Activated naive CD8-positive, alpha-beta T cell treated with anti-CD3 and anti-CD28 coated beads, Interleukin-2, amount 10 ng/mL, durations not matched to agents 7 days and 5 days (primary cell): ENCODE measurements at regions not wholly inside any gene's neighbourhood (a gene's known extent, or its start where the extent isn't known, plus 50 kb on each side); places are given as distances from the start of the nearest gene placed in this dataset.

Experiments used
- ATAC-seq: fragments of 150-1000 bp; cut with Tn5 transposase; one replicate; pipeline ENCODE4 v1.10.0; 2021; ENCODE audit warnings: low read depth, moderate library complexity
- POLR2A ChIA-PET: fragments of 350-600 bp; sonication (Branson Sonifier 250); formaldehyde crosslinking; loops from one replicate; lab custom pipeline; 2021; ENCODE audit warnings: antibody characterized with exemption; lab: Charles Lee
- DNase-seq: peaks from one replicate; pipeline ENCODE4 v3.0.0; 2021
- H3K27ac Mint-ChIP-seq: one replicate; pipeline ENCODE4 v1.8.0; 2022; ENCODE audit warnings: mild to moderate bottlenecking, mixed read lengths
- H3K27me3 Mint-ChIP-seq: one replicate; pipeline ENCODE4 v1.8.0; 2022; ENCODE audit warnings: mild to moderate bottlenecking, moderate library complexity, mixed read lengths
- H3K36me3 Mint-ChIP-seq: one replicate; pipeline ENCODE4 v1.8.0; 2021; ENCODE audit warnings: mild to moderate bottlenecking, mixed read lengths
- H3K4me1 Mint-ChIP-seq: one replicate; pipeline ENCODE4 v1.8.0; 2021; ENCODE audit warnings: mixed read lengths
- H3K4me3 Mint-ChIP-seq: one replicate; pipeline ENCODE4 v1.8.0; 2022; ENCODE audit warnings: mild to moderate bottlenecking, moderate library complexity, mixed read lengths
- H3K9me3 Mint-ChIP-seq: one replicate; pipeline ENCODE4 v1.8.0; 2021; ENCODE audit warnings: mixed read lengths

GRCh38 chr15:69535101-69535638 is 82.6 kb downstream of the RPLP1 start:
- POLR2A ChIA-PET = no interaction called here
- H3K27ac Mint-ChIP-seq = no peak overlapping the region
- DNase-seq (no peak), ATAC-seq (no peak)
- peaks cover 26% of the 10 kb centered on the region for H3K27me3 Mint-ChIP-seq
- no peaks in the 10 kb centered on the region for H3K36me3 Mint-ChIP-seq
- H3K9me3 Mint-ChIP-seq = no peaks in the 10 kb centered on the region
- H3K4me1 Mint-ChIP-seq = peaks cover 2% of the 10 kb centered on the region
- H3K4me3 Mint-ChIP-seq = no peak overlapping the region

- H3K4me1 Mint-ChIP-seq = peaks cover 2% of the 10 kb centered on the region
- peaks cover 30% of the 10 kb centered on the region for H3K27me3 Mint-ChIP-seq
- H3K9me3 Mint-ChIP-seq = no peaks in the 10 kb centered on the region
Measured at GRCh38 chr15:69535998-69536397, 83.4 kb downstream of the RPLP1 start.

GRCh38 chr15:69536726-69537512 is 84.3 kb downstream of the RPLP1 start:
- POLR2A ChIA-PET = no interaction called here
- no peak overlapping the region for H3K4me3 Mint-ChIP-seq
- DNase-seq (no peak), ATAC-seq (no peak)
- H3K27me3 Mint-ChIP-seq = peaks cover 30% of the 10 kb centered on the region
- H3K9me3 Mint-ChIP-seq = no peaks in the 10 kb centered on the region
- H3K27ac Mint-ChIP-seq = no peak overlapping the region
- peaks cover 2% of the 10 kb centered on the region for H3K4me1 Mint-ChIP-seq
- no peaks in the 10 kb centered on the region for H3K36me3 Mint-ChIP-seq

More at GRCh38 chr15:69535998-69536397, 83.4 kb downstream of the RPLP1 start:
- Mint-ChIP-seq H3K27ac (no peak overlapping the region), H3K4me3 (no peak overlapping the region), H3K36me3 (no peaks in the 10 kb centered on the region)
- ATAC-seq = no peak
- POLR2A ChIA-PET = no interaction called here
- DNase-seq = no peak

GRCh38 chr15:69537901-69538300 is 85.3 kb downstream of the RPLP1 start:
- no peaks in the 10 kb centered on the region for H3K36me3 Mint-ChIP-seq
- no peak for DNase-seq
- POLR2A ChIA-PET = no interaction called here
- H3K9me3 Mint-ChIP-seq = no peaks in the 10 kb centered on the region
- H3K27me3 Mint-ChIP-seq = peaks cover 29% of the 10 kb centered on the region
- H3K27ac Mint-ChIP-seq = no peak overlapping the region
- no peak overlapping the region for H3K4me3 Mint-ChIP-seq
- H3K4me1 Mint-ChIP-seq = peaks cover 2% of the 10 kb centered on the region
- ATAC-seq = no peak

- Mint-ChIP-seq H3K4me1 (peaks cover 2% of the 10 kb centered on the region), H3K27ac (no peak overlapping the region), H3K27me3 (peaks cover 28% of the 10 kb centered on the region), H3K9me3 (no peaks in the 10 kb centered on the region), H3K4me3 (no peak overlapping the region), H3K36me3 (no peaks in the 10 kb centered on the region)
- no peak for ATAC-seq
- POLR2A ChIA-PET = no interaction called here
- DNase-seq = no peak
Measured at GRCh38 chr15:69538379-69538778, 85.8 kb downstream of the RPLP1 start.

- Mint-ChIP-seq H3K9me3 (no peaks in the 10 kb centered on the region), H3K4me3 (no peak overlapping the region), H3K27me3 (peaks cover 25% of the 10 kb centered on the region), H3K4me1 (peaks cover 2% of the 10 kb centered on the region), H3K27ac (no peak overlapping the region), H3K36me3 (no peaks in the 10 kb centered on the region)
- POLR2A ChIA-PET = no interaction called here
- ATAC-seq (no peak), DNase-seq (no peak)
Measured at GRCh38 chr15:69539345-69539744, 86.7 kb downstream of the RPLP1 start.

GRCh38 chr15:69540622-69541021 is 88.0 kb downstream of the RPLP1 start:
- H3K4me3 Mint-ChIP-seq = no peak overlapping the region
- H3K4me1 Mint-ChIP-seq = no peaks in the 10 kb centered on the region
- H3K36me3 Mint-ChIP-seq = no peaks in the 10 kb centered on the region
- H3K27ac Mint-ChIP-seq = no peak overlapping the region
- ATAC-seq = no peak
- no peak for DNase-seq
- peaks cover 24% of the 10 kb centered on the region for H3K27me3 Mint-ChIP-seq
- H3K9me3 Mint-ChIP-seq = no peaks in the 10 kb centered on the region
- POLR2A ChIA-PET = no interaction called here

GRCh38 chr15:69542028-69542427 is 89.4 kb downstream of the RPLP1 start:
- no peak for DNase-seq
- ATAC-seq = no peak
- H3K36me3 Mint-ChIP-seq = no peaks in the 10 kb centered on the region
- POLR2A ChIA-PET = no interaction called here
- H3K9me3 Mint-ChIP-seq = no peaks in the 10 kb centered on the region
- no peaks in the 10 kb centered on the region for H3K4me1 Mint-ChIP-seq
- no peak overlapping the region for H3K4me3 Mint-ChIP-seq
- H3K27me3 Mint-ChIP-seq = peaks cover 12% of the 10 kb centered on the region
- no peak overlapping the region for H3K27ac Mint-ChIP-seq

GRCh38 chr15:69543681-69544364 is 91.2 kb downstream of the RPLP1 start:
- Mint-ChIP-seq H3K27ac (no peak overlapping the region), H3K36me3 (no peaks in the 10 kb centered on the region), H3K4me1 (no peaks in the 10 kb centered on the region), H3K27me3 (peaks cover 15% of the 10 kb centered on the region), H3K9me3 (peaks cover 1% of the 10 kb centered on the region), H3K4me3 (no peak overlapping the region)
- no peak for DNase-seq
- no peak for ATAC-seq
- POLR2A ChIA-PET = no interaction called here

- Mint-ChIP-seq H3K27me3 (peaks cover 16% of the 10 kb centered on the region), H3K4me3 (no peak overlapping the region), H3K4me1 (no peaks in the 10 kb centered on the region), H3K27ac (no peak overlapping the region), H3K36me3 (no peaks in the 10 kb centered on the region), H3K9me3 (peaks cover 1% of the 10 kb centered on the region)
- no peak for DNase-seq
- POLR2A ChIA-PET = no interaction called here
- no peak for ATAC-seq
Measured at GRCh38 chr15:69544365-69545113, 91.9 kb downstream of the RPLP1 start.

- POLR2A ChIA-PET = no interaction called here
Measured at GRCh38 chr15:69546182-69546581, 93.6 kb downstream of the RPLP1 start.

GRCh38 chr15:69548395-69549180 is 96.0 kb downstream of the RPLP1 start:
- peaks cover 17% of the 10 kb centered on the region for H3K27me3 Mint-ChIP-seq
- no peak overlapping the region for H3K27ac Mint-ChIP-seq
- H3K36me3 Mint-ChIP-seq = no peaks in the 10 kb centered on the region
- peaks cover 17% of the 10 kb centered on the region for H3K9me3 Mint-ChIP-seq
- ATAC-seq (no peak), DNase-seq (no peak)
- H3K4me1 Mint-ChIP-seq = no peaks in the 10 kb centered on the region
- POLR2A ChIA-PET = no interaction called here
- H3K4me3 Mint-ChIP-seq = no peak overlapping the region

More at GRCh38 chr15:69546182-69546581, 93.6 kb downstream of the RPLP1 start:
- peaks cover 7% of the 10 kb centered on the region for H3K9me3 Mint-ChIP-seq
- no peak for ATAC-seq
- no peaks in the 10 kb centered on the region for H3K36me3 Mint-ChIP-seq
- no peaks in the 10 kb centered on the region for H3K4me1 Mint-ChIP-seq
- no peak overlapping the region for H3K4me3 Mint-ChIP-seq
- no peak overlapping the region for H3K27ac Mint-ChIP-seq
- DNase-seq = no peak
- H3K27me3 Mint-ChIP-seq = peaks cover 16% of the 10 kb centered on the region
